H1 (cell line): ENCODE measurements at regions not wholly inside any gene's neighbourhood (a gene's known extent, or its start where the extent isn't known, plus 50 kb on each side); places are given as distances from the start of the nearest gene placed in this dataset.

Experiments
- CTCF ChIA-PET: fragments of 300-600 bp; sonication (Branson Sonifier 250); formaldehyde crosslinking; loops from one replicate; lab custom pipeline; 2021; ENCODE audit not compliant: partially characterized antibody; lab: Charles Lee
- POLR2A ChIA-PET: fragments of 300-600 bp; sonication (Branson Sonifier 250); formaldehyde crosslinking; loops from one replicate; lab custom pipeline; 2021; ENCODE audit warnings: inconsistent platforms; ENCODE audit not compliant: partially characterized antibody; lab: Charles Lee
- DNase-seq, 2 experiments: peaks; one replicate each; pipeline versions ENCODE4 v3.0.0 to v3.0.0-alpha.2; 2010 to 2022; ENCODE audit warnings: low spot score in 2 of 2, low read depth in 1 of 2, mixed read lengths in 1 of 2
- FAIRE-seq: peaks from 2 replicates; lab custom pipeline; 2011; peaks lifted over from hg19 to GRCh38; lab: Jason Lieb, UNC
- H2AFZ ChIP-seq: 2 replicates; pipeline ENCODE4 v1.8.1; 2012; ENCODE audit warnings: low read length, inconsistent platforms
- H2AK5ac ChIP-seq: 2 replicates; pipeline ENCODE4 v1.6.1; 2013; ENCODE audit warnings: low read depth, low read length
- H2BK120ac ChIP-seq: replicated peaks from 2 replicates; pipeline ENCODE3; 2013; ENCODE audit warnings: low read depth, low read length, inconsistent platforms
- H2BK12ac ChIP-seq: 2 replicates; pipeline ENCODE4 v1.6.1; 2013; ENCODE audit warnings: low read depth, low read length
- H2BK15ac ChIP-seq: 2 replicates; pipeline ENCODE4 v1.6.1; 2013; ENCODE audit warnings: low read length
- H2BK20ac ChIP-seq: 2 replicates; pipeline ENCODE4 v1.6.1; 2013; ENCODE audit warnings: low read length
- H2BK5ac ChIP-seq: 2 replicates; pipeline ENCODE4 v1.6.1; 2013; ENCODE audit warnings: low read depth, low read length
- H3K14ac ChIP-seq: 2 replicates; pipeline ENCODE4 v1.6.1; 2013; ENCODE audit warnings: inconsistent platforms; ENCODE audit not compliant: insufficient read length
- H3K18ac ChIP-seq: 2 replicates; pipeline ENCODE4 v1.6.1; 2013; ENCODE audit warnings: low read length; ENCODE audit errors: extremely low read depth
- H3K23ac ChIP-seq: 2 replicates; pipeline ENCODE4 v1.6.1; 2013; ENCODE audit warnings: inconsistent platforms; ENCODE audit not compliant: insufficient read length
- H3K23me2 ChIP-seq: 2 replicates; pipeline ENCODE4 v1.6.1; 2013; ENCODE audit warnings: low read depth, low read length
- H3K27ac ChIP-seq: 2 replicates; pipeline ENCODE4 v1.6.1; 2011; ENCODE audit warnings: low read depth, low read length, inconsistent platforms
- H3K27me3 ChIP-seq, 4 experiments: replicated peaks in 1 of 4; 1 replicate in 1 of 4; 2 replicates in 3 of 4; pipeline versions ENCODE4 v1.6.1 to v1.8.1; 2011 to 2013; ENCODE audit warnings: low read length in 3 of 4, mild to moderate bottlenecking in 3 of 4, inconsistent platforms in 2 of 4, mixed read lengths in 2 of 4, moderate library complexity in 1 of 4; ENCODE audit not compliant: control insufficient read depth in 3 of 4, insufficient read depth in 3 of 4; ENCODE audit errors: extremely low read depth in 1 of 4
- H3K36me3 ChIP-seq, 4 experiments: 2 replicates each; pipeline versions ENCODE4 v1.6.1 to v1.8.1; 2011 to 2013; ENCODE audit warnings: mild to moderate bottlenecking in 4 of 4, low read length in 3 of 4, moderate library complexity in 2 of 4, control low read depth in 1 of 4, inconsistent platforms in 1 of 4; ENCODE audit not compliant: insufficient read depth in 4 of 4, control insufficient read depth in 2 of 4
- H3K4ac ChIP-seq: replicated peaks from 2 replicates; pipeline ENCODE3; 2013; ENCODE audit warnings: low read length, low read depth, mixed read lengths, inconsistent platforms; ENCODE audit not compliant: insufficient read length
- H3K4me1 ChIP-seq, 4 experiments: replicated peaks in 1 of 4; 1 replicate in 1 of 4; 2 replicates in 3 of 4; pipeline versions ENCODE4 v1.6.1 to v1.8.1; 2011 to 2013; ENCODE audit warnings: low read length in 3 of 4, inconsistent platforms in 2 of 4, mixed read lengths in 1 of 4; ENCODE audit not compliant: insufficient read depth in 4 of 4, control insufficient read depth in 3 of 4
- H3K4me2 ChIP-seq, 2 experiments: 2 replicates each; pipeline versions ENCODE4 v1.6.1 to v1.8.1; 2011 to 2013; ENCODE audit warnings: low read depth in 2 of 2, low read length in 2 of 2, control low read depth in 1 of 2, inconsistent platforms in 1 of 2, mild to moderate bottlenecking in 1 of 2; ENCODE audit not compliant: insufficient read depth in 1 of 2
- H3K4me3 ChIP-seq, 4 experiments: fragments of 200-600, 300-600 bp in 1 of 4; sonication (generic), shearing (Covaris generic), sonication (Bioruptor Twin) in 1 of 4; 2 replicates each; pipeline versions ENCODE4 v1.5.1 to v1.8.1; 2011 to 2016; ENCODE audit warnings: low read length in 4 of 4, low read depth in 3 of 4, control low read depth in 2 of 4, inconsistent platforms in 2 of 4, mild to moderate bottlenecking in 2 of 4, mixed read lengths in 1 of 4, moderate library complexity in 1 of 4; ENCODE audit not compliant: insufficient read depth in 2 of 4; ENCODE audit errors: extremely low read depth in 1 of 4
- H3K56ac ChIP-seq: replicated peaks from 2 replicates; pipeline ENCODE3; 2013; ENCODE audit warnings: low read depth, mild to moderate bottlenecking, mixed read lengths, low read length, inconsistent platforms; ENCODE audit not compliant: insufficient read length
- H3K79me1 ChIP-seq: 2 replicates; pipeline ENCODE4 v1.6.1; 2013; ENCODE audit warnings: low read depth, low read length, control low read depth
- H3K79me2 ChIP-seq, 2 experiments: 2 replicates each; pipeline versions ENCODE4 v1.6.1 to v1.8.1; 2012 to 2013; ENCODE audit warnings: low read length in 2 of 2, mild to moderate bottlenecking in 2 of 2, inconsistent platforms in 1 of 2; ENCODE audit not compliant: insufficient read depth in 2 of 2, control insufficient read depth in 1 of 2
- H3K9ac ChIP-seq, 4 experiments: replicated peaks in 1 of 4; 1 replicate in 1 of 4; 2 replicates in 3 of 4; pipeline versions ENCODE4 v1.6.1 to v1.8.1; 2011 to 2013; ENCODE audit warnings: low read depth in 3 of 4, low read length in 3 of 4, control low read depth in 2 of 4, mild to moderate bottlenecking in 2 of 4, moderate library complexity in 2 of 4, inconsistent platforms in 1 of 4; ENCODE audit errors: extremely low read depth in 1 of 4
- H3K9me3 ChIP-seq, 2 experiments: 2 replicates each; pipeline versions ENCODE4 v1.6.1 to v1.8.1; 2012 to 2013; ENCODE audit warnings: mild to moderate bottlenecking in 2 of 2, moderate library complexity in 2 of 2, control low read depth in 1 of 2, inconsistent platforms in 1 of 2, low read depth in 1 of 2, low read length in 1 of 2, mixed read lengths in 1 of 2; ENCODE audit not compliant: insufficient read depth in 2 of 2
- H4K20me1 ChIP-seq, 2 experiments: replicated peaks in 1 of 2; 2 replicates each; pipeline versions ENCODE3 to v1.8.1; 2011 to 2013; ENCODE audit warnings: inconsistent platforms in 2 of 2, low read length in 2 of 2, mild to moderate bottlenecking in 1 of 2; ENCODE audit not compliant: insufficient read depth in 2 of 2, control insufficient read depth in 1 of 2
- H4K5ac ChIP-seq: 2 replicates; pipeline ENCODE4 v1.6.1; 2013; ENCODE audit warnings: low read length, low read depth, mixed read lengths, inconsistent platforms; ENCODE audit not compliant: insufficient read length
- H4K8ac ChIP-seq: 2 replicates; pipeline ENCODE4 v1.8.0; 2013; ENCODE audit warnings: mild to moderate bottlenecking, moderate library complexity, low read length, inconsistent platforms; ENCODE audit not compliant: insufficient read depth; ENCODE audit errors: extremely low read depth
- H4K91ac ChIP-seq: replicated peaks from 2 replicates; pipeline ENCODE3; 2013; ENCODE audit warnings: low read length, mixed read lengths, inconsistent platforms; ENCODE audit not compliant: insufficient read length
- ASH2L ChIP-seq: fragments of 200-600, 300-600 bp; sonication (generic); IDR thresholded peaks from one replicate; pipeline ENCODE4 v1.7.1; 2017; ENCODE audit warnings: low read length
- BRCA1 ChIP-seq: IDR thresholded peaks from 2 replicates; pipeline ENCODE4 v1.6.1; 2012; ENCODE audit warnings: low read depth, low read length, improper control_type of control experiment
- CBX5 ChIP-seq: fragments of 300-800, 300-1000 bp; sonication (generic); IDR thresholded peaks from 2 replicates; pipeline ENCODE4 v1.7.1; 2016; ENCODE audit warnings: antibody characterized with exemption, low read length, low read depth
- CHD2 ChIP-seq: IDR thresholded peaks from 2 replicates; pipeline ENCODE4 v1.6.1; 2012; ENCODE audit warnings: low read length, improper control_type of control experiment
- SP1 ChIP-seq: IDR thresholded peaks from 2 replicates; pipeline ENCODE4 v1.6.1; 2011; ENCODE audit warnings: low read depth, low read length
- SP4 ChIP-seq: IDR thresholded peaks from 2 replicates; pipeline ENCODE4 v1.6.1; 2012; ENCODE audit warnings: low read length, inconsistent platforms
- TAF7 ChIP-seq: optimal IDR thresholded peaks from 2 replicates; pipeline ENCODE3; 2011; ENCODE audit warnings: low read depth, mild to moderate bottlenecking, inconsistent platforms, low read length, moderate library complexity, borderline replicate concordance
- TBP ChIP-seq: IDR thresholded peaks from 2 replicates; pipeline ENCODE4 v1.6.1; 2011; ENCODE audit warnings: low read depth, low read length, improper control_type of control experiment
- TEAD4 ChIP-seq: IDR thresholded peaks from 2 replicates; pipeline ENCODE4 v1.6.1; 2012; ENCODE audit warnings: low read depth, low read length, inconsistent platforms, mixed read lengths
- YY1 ChIP-seq: IDR thresholded peaks from 2 replicates; pipeline ENCODE4 v1.6.1; 2011; ENCODE audit warnings: low read depth, mild to moderate bottlenecking, low read length
- WGBS, 2 experiments: shearing (Covaris generic) in 1 of 2; methylation state at CpG; one replicate each; pipeline versions ENCODE4 v1.1.6 to v1.1.7; 2013 to 2015; ENCODE audit warnings: low lambda C conversion rate in 2 of 2, mixed read lengths in 2 of 2, inconsistent platforms in 1 of 2, low coverage in 1 of 2, missing lambda C conversion rate in 1 of 2; ENCODE audit not compliant: insufficient replicate concordance in 2 of 2, insufficient coverage in 1 of 2, insufficient read length in 1 of 2; ENCODE audit errors: extremely low coverage in 1 of 2, missing lambda C conversion rate in 1 of 2; 5-methylcytosine and 5-hydroxymethylcytosine counted together
- TF ChIP-seq, protein P1 (sequence below): IDR thresholded peaks from 2 replicates; pipeline ENCODE4 v1.6.1; 2011; ENCODE audit warnings: low read length, improper control_type of control experiment
- TF ChIP-seq, protein P2 (sequence below): IDR thresholded peaks from 2 replicates; pipeline ENCODE4 v1.6.1; 2012; ENCODE audit warnings: inconsistent platforms

DNA sequence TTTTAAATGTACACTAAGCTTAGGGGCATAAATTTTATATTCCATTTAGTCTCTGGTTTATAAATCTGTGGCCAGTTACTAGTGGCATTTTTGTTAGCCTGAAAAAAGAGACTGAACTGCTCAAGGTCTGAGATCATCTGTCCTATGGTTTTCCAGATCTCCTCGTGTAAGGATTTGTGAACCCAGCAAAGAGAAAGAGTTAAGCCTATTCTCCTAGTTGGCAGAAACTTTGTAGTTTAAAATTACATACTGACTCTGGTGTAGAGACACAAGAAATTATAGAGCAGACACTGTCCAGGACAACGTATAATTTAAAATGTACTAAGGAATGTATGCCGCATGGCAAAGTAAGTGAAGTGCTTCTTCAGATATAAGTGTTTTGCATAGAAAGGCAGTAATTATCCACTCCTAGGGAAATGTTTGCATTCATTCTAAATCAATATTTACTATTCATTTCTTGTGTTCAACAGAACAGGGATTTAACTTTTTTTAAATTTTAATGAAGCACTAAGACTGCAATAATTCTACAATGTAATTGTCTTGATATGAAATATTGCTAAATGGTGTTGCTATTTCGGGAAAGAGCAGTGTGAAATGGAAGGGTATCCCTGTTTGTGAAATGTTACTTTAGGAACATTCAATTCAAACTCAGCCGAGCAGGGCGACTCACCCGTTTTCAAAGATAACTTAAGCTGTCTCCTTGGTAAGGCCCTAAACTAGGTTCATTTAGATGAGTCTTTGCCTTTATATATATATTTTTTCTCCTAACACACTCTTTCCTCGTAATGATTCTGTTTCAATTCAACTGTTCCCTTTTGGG is 508.4 kb upstream of the ZEB2 start:
- ChIA-PET CTCF (interaction anchor here (0.7 kb wide), 1 partner anchor 546 kb away, joined by 3 read pairs; no protein-coding TSS in a partner anchor), POLR2A (no interaction called here)
- FAIRE-seq (no peak), DNase-seq (no peak)
- no peak overlapping the region for H3K4ac ChIP-seq
- H2BK120ac ChIP-seq, result no peak overlapping the region
- no peak overlapping the region for H3K18ac ChIP-seq
- H3K27me3 ChIP-seq, result no peaks in the 10 kb centered on the region
- 87% methylated on average over 8 of the region's 8 CpGs; no CpG with 5 or more reads in 1 of the 2 experiments for WGBS, 2 experiments
- H2BK5ac ChIP-seq, result no peak overlapping the region
- no peak overlapping the region for H3K9ac ChIP-seq
- H4K5ac ChIP-seq, result no peak overlapping the region
- H2BK15ac ChIP-seq, result no peak overlapping the region
- H2BK12ac ChIP-seq, result no peak overlapping the region
- H3K23ac ChIP-seq, result no peak overlapping the region
- no peaks in the 10 kb centered on the region for H3K9me3 ChIP-seq
- H4K91ac ChIP-seq, result no peak overlapping the region
- H3K27ac ChIP-seq, result no peak overlapping the region
- H3K36me3 ChIP-seq, result no peaks in the 10 kb centered on the region
- no peaks in the 10 kb centered on the region for H3K79me1 ChIP-seq
- no peak overlapping the region for H2BK20ac ChIP-seq
- H3K79me2 ChIP-seq, result no peaks in the 10 kb centered on the region
- H3K4me2 ChIP-seq, result no peak overlapping the region
- no peak overlapping the region for H2AFZ ChIP-seq
- H3K4me1 ChIP-seq, result no peaks in the 10 kb centered on the region
- H3K56ac ChIP-seq, result no peak overlapping the region
- H3K14ac ChIP-seq, result no peak overlapping the region
- H3K23me2 ChIP-seq, result no peaks in the 10 kb centered on the region; the same call in 1 of the 2 replicates
- H4K20me1 ChIP-seq, result no peaks in the 10 kb centered on the region
- H2AK5ac ChIP-seq, result no peak overlapping the region
- no peak overlapping the region for H4K8ac ChIP-seq
- no peak overlapping the region for H3K4me3 ChIP-seq
- TF ChIP-seq BRCA1, result no peak
- TF ChIP-seq CHD2, result no peak
- TF ChIP-seq SP4, result no peak
- TF ChIP-seq, protein P1, sequence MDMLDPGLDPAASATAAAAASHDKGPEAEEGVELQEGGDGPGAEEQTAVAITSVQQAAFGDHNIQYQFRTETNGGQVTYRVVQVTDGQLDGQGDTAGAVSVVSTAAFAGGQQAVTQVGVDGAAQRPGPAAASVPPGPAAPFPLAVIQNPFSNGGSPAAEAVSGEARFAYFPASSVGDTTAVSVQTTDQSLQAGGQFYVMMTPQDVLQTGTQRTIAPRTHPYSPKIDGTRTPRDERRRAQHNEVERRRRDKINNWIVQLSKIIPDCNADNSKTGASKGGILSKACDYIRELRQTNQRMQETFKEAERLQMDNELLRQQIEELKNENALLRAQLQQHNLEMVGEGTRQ, result no peak
- TF ChIP-seq YY1, result no peak
- TF ChIP-seq CBX5, result no peak
- TF ChIP-seq TBP, result no peak
- TF ChIP-seq, protein P2, sequence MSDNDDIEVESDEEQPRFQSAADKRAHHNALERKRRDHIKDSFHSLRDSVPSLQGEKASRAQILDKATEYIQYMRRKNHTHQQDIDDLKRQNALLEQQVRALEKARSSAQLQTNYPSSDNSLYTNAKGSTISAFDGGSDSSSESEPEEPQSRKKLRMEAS, result no peak
- TF ChIP-seq ASH2L, result no peak
- no peak for TF ChIP-seq TEAD4
- TF ChIP-seq TAF7, result no peak
- no peak for TF ChIP-seq SP1
